ENCODE measurements at regions not wholly inside any gene's neighbourhood (a gene's known extent, or its start where the extent isn't known, plus 50 kb on each side); places are given as distances from the start of the nearest gene placed in this dataset.
A peak's percentile ranks its signal among the peaks of the same experiment; 100 is the strongest.
"Not testable (repeated sequence)": the region's sequence is repeated elsewhere in the genome, so short reads cannot be mapped to it uniquely, and the experiment has no call there.

GRCh38 chr9:31104249-31104648 lies 1280.2 kb upstream of the ACO1 start:
- DNase-seq (ENCODE audit: low spot score) = no peak

- no peak for DNase-seq (ENCODE audit: low spot score)
Observed at GRCh38 chr9:31112491-31112890, 1272.0 kb upstream of the ACO1 start.

- DNase-seq (ENCODE audit: low spot score) = no peak
Observed at GRCh38 chr9:31114346-31114745, 1270.1 kb upstream of the ACO1 start.

GRCh38 chr9:31119890-31120454 lies 1264.5 kb upstream of the ACO1 start:
- DNase-seq (ENCODE audit: low spot score) = no peak

- DNase-seq (ENCODE audit: low spot score) = no peak
Observed at GRCh38 chr9:31124389-31124788, 1260.1 kb upstream of the ACO1 start.

- DNase-seq (ENCODE audit: low spot score) = no peak
Observed at GRCh38 chr9:31135567-31135966, 1248.9 kb upstream of the ACO1 start.

- no peak for DNase-seq (ENCODE audit: low spot score)
Observed at GRCh38 chr9:31136524-31136923, 1247.9 kb upstream of the ACO1 start.

GRCh38 chr9:31137176-31138160 lies 1247.0 kb upstream of the ACO1 start:
- DNase-seq (ENCODE audit: low spot score) = no peak

GRCh38 chr9:31140316-31140715 lies 1244.1 kb upstream of the ACO1 start:
- no peak for DNase-seq (ENCODE audit: low spot score)

GRCh38 chr9:31142456-31142855 lies 1242.0 kb upstream of the ACO1 start:
- DNase-seq (ENCODE audit: low spot score) = no peak

GRCh38 chr9:31144614-31145013 lies 1239.8 kb upstream of the ACO1 start:
- DNase-seq (ENCODE audit: low spot score) = no peak

- DNase-seq (ENCODE audit: low spot score) = no peak
Observed at GRCh38 chr9:31146485-31147166, 1237.8 kb upstream of the ACO1 start.

- DNase-seq (ENCODE audit: low spot score) = no peak
Observed at GRCh38 chr9:31153250-31153840, 1231.1 kb upstream of the ACO1 start.

GRCh38 chr9:31166516-31166915 lies 1217.9 kb upstream of the ACO1 start:
- no peak for DNase-seq (ENCODE audit: low spot score)

GRCh38 chr9:31168161-31168560 lies 1216.3 kb upstream of the ACO1 start:
- no peak for DNase-seq (ENCODE audit: low spot score)

- DNase-seq (ENCODE audit: low spot score) = no peak
Observed at GRCh38 chr9:31174681-31175080, 1209.8 kb upstream of the ACO1 start.

GRCh38 chr9:31183866-31184265 lies 1200.6 kb upstream of the ACO1 start:
- DNase-seq (ENCODE audit: low spot score) = no peak

GRCh38 chr9:31185831-31186230 lies 1198.6 kb upstream of the ACO1 start:
- no peak for DNase-seq (ENCODE audit: low spot score)

GRCh38 chr9:31188496-31188895 lies 1195.9 kb upstream of the ACO1 start:
- DNase-seq (ENCODE audit: low spot score) = no peak

GRCh38 chr9:31210978-31211570 lies 1173.4 kb upstream of the ACO1 start:
- peak; percentile 43 for DNase-seq (ENCODE audit: low spot score)

GRCh38 chr9:31229976-31230375 lies 1154.5 kb upstream of the ACO1 start:
- DNase-seq (ENCODE audit: low spot score) = not testable (repeated sequence)

- DNase-seq (ENCODE audit: low spot score) = no peak
Observed at GRCh38 chr9:31232485-31232884, 1152.0 kb upstream of the ACO1 start.
